ENCODE measurements at regions not wholly inside any gene's neighbourhood (a gene's known extent, or its start where the extent isn't known, plus 50 kb on each side); places are given as distances from the start of the nearest gene placed in this dataset.

- no peak for TF ChIP-seq CTCF (IDR thresholded peaks at IDR 0.05)
- TF ChIP-seq POLR2A (IDR thresholded peaks at IDR 0.05) = no peak
Measured at GRCh38 chr7:142616121-142616643, 133.1 kb upstream of the PRSS1 start.
